ENCODE measurements at regions not wholly inside any gene's neighbourhood (a gene's known extent, or its start where the extent isn't known, plus 50 kb on each side); places are given as distances from the start of the nearest gene placed in this dataset.

DNA sequence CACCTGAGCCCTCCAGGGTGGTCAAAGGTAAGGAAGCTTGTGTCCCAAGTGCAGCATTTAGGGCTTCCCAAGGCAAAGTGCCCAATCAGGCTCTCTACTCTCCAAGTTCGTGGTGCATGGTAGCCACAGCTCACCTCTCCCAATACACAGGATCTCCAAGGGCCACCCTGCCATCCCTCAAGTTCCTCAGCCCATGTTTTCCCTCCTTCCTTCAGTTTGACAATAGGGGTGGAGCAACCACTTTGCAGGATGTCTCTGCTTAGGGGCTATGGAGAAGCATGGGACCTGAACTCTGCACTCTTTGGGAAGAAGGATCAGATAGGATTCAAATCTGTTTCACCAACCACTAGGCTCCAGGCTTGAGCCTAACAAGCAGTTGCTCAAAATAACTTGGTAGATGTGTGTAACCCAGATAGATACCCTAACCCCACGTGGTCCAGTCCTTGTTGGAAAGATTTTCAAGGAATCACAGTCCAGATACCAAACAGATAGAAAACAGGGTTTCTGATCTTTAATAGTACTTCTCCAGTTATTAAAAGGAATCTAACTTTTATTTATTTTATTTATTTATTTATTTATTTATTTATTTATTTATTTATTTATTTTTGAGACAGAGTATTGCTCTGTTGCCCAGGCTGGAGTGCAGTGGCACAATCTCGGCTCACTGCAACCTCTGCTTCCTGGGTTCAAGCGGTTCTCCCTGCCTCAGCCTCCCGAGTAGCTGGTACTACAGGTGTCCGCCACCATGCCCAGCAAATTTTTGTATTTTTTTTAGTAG lies 248.1 kb downstream of the CTTN start:
- H3K27ac ChIP-seq (ENCODE audit: low read depth in 1 of 2, low read length in 2 of 2) = no peak overlapping the region
- H3K36me3 ChIP-seq (ENCODE audit: control insufficient read depth in 4 of 4, insufficient read depth in 3 of 4, low read depth in 1 of 4, low read length in 3 of 4) = no peaks in the 10 kb centered on the region
- no peaks in the 10 kb centered on the region for H3K27me3 ChIP-seq (ENCODE audit: control insufficient read depth in 4 of 4, insufficient read depth in 4 of 4, low read length in 3 of 4)
- no peak overlapping the region for H3K4me3 ChIP-seq (ENCODE audit: low read depth in 1 of 3, low read length in 3 of 3)
- H3K4me1 ChIP-seq (ENCODE audit: control insufficient read depth in 4 of 4, insufficient read depth in 4 of 4, low read length in 3 of 4) = no peaks in the 10 kb centered on the region
- 80% methylated on average over 6 of the region's 6 CpGs for WGBS
- TF ChIP-seq, protein P1, sequence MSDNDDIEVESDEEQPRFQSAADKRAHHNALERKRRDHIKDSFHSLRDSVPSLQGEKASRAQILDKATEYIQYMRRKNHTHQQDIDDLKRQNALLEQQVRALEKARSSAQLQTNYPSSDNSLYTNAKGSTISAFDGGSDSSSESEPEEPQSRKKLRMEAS (IDR thresholded peaks at IDR 0.05) = no peak
- H3K9ac ChIP-seq (ENCODE audit: low read depth in 1 of 2, low read length in 2 of 2) = no peak overlapping the region
- no peaks in the 10 kb centered on the region for H3K9me3 ChIP-seq (ENCODE audit: control insufficient read depth in 4 of 4, low read length in 3 of 4)
- DNase-seq (ENCODE audit: low spot score) = no peak

- H3K36me3 ChIP-seq (ENCODE audit: control insufficient read depth in 4 of 4, insufficient read depth in 3 of 4, low read depth in 1 of 4, low read length in 3 of 4) = no peaks in the 10 kb centered on the region
- no peaks in the 10 kb centered on the region for H3K9me3 ChIP-seq (ENCODE audit: control insufficient read depth in 4 of 4, low read length in 3 of 4)
- no peaks in the 10 kb centered on the region for H3K27me3 ChIP-seq (ENCODE audit: control insufficient read depth in 4 of 4, insufficient read depth in 4 of 4, low read length in 3 of 4)
- H3K4me1 ChIP-seq (ENCODE audit: control insufficient read depth in 4 of 4, insufficient read depth in 4 of 4, low read length in 3 of 4) = no peaks in the 10 kb centered on the region
- no peak overlapping the region for H3K27ac ChIP-seq (ENCODE audit: low read depth in 1 of 2, low read length in 2 of 2)
- no peak overlapping the region for H3K9ac ChIP-seq (ENCODE audit: low read depth in 1 of 2, low read length in 2 of 2)
- TF ChIP-seq GABPA (IDR thresholded peaks at IDR 0.05 in 1 of 2, conservative IDR thresholded peaks at IDR 0.05 in 1 of 2) (no peak), SP1 (IDR thresholded peaks at IDR 0.05) (no peak), RAD21 (IDR thresholded peaks at IDR 0.05) (no peak), EGR1 (IDR thresholded peaks at IDR 0.05; ENCODE audit: low read depth in 2 of 2) (no peak), HNF4G (IDR thresholded peaks at IDR 0.05) (no peak), JUND (IDR thresholded peaks at IDR 0.05) (no peak), FOXA1 (IDR thresholded peaks at IDR 0.05) (no peak), HNF4A (conservative IDR thresholded peaks at IDR 0.05) (no peak), YY1 (IDR thresholded peaks at IDR 0.05) (no peak), FOXA2 (IDR thresholded peaks at IDR 0.05) (no peak), NR2F2 (IDR thresholded peaks at IDR 0.05) (no peak), TAF1 (conservative IDR thresholded peaks at IDR 0.05) (no peak), CTCF (IDR thresholded peaks at IDR 0.05; ENCODE audit: low read depth, low read length, missing input control) (no peak), ZBTB33 (IDR thresholded peaks at IDR 0.05) (no peak), RXRA (IDR thresholded peaks at IDR 0.05) (no peak)
- TF ChIP-seq, protein P2, sequence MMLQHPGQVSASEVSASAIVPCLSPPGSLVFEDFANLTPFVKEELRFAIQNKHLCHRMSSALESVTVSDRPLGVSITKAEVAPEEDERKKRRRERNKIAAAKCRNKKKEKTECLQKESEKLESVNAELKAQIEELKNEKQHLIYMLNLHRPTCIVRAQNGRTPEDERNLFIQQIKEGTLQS (IDR thresholded peaks at IDR 0.05) = no peak
- TF ChIP-seq, protein P1 (IDR thresholded peaks at IDR 0.05) = no peak
- TF ChIP-seq, protein P3, sequence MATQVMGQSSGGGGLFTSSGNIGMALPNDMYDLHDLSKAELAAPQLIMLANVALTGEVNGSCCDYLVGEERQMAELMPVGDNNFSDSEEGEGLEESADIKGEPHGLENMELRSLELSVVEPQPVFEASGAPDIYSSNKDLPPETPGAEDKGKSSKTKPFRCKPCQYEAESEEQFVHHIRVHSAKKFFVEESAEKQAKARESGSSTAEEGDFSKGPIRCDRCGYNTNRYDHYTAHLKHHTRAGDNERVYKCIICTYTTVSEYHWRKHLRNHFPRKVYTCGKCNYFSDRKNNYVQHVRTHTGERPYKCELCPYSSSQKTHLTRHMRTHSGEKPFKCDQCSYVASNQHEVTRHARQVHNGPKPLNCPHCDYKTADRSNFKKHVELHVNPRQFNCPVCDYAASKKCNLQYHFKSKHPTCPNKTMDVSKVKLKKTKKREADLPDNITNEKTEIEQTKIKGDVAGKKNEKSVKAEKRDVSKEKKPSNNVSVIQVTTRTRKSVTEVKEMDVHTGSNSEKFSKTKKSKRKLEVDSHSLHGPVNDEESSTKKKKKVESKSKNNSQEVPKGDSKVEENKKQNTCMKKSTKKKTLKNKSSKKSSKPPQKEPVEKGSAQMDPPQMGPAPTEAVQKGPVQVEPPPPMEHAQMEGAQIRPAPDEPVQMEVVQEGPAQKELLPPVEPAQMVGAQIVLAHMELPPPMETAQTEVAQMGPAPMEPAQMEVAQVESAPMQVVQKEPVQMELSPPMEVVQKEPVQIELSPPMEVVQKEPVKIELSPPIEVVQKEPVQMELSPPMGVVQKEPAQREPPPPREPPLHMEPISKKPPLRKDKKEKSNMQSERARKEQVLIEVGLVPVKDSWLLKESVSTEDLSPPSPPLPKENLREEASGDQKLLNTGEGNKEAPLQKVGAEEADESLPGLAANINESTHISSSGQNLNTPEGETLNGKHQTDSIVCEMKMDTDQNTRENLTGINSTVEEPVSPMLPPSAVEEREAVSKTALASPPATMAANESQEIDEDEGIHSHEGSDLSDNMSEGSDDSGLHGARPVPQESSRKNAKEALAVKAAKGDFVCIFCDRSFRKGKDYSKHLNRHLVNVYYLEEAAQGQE (IDR thresholded peaks at IDR 0.05) = no peak
- WGBS = 73% methylated on average over 21 of the region's 21 CpGs
- no peak for DNase-seq (ENCODE audit: low spot score)
- H3K4me3 ChIP-seq (ENCODE audit: low read depth in 1 of 3, low read length in 3 of 3) = no peak overlapping the region
These were observed 249.1 kb downstream of the CTTN start for GRCh38 chr11:70647188-70648166.

Data from liver (tissue), 8 donors.